SK-N-SH (cell line): ENCODE measurements at regions not wholly inside any gene's neighbourhood (a gene's known extent, or its start where the extent isn't known, plus 50 kb on each side); places are given as distances from the start of the nearest gene placed in this dataset.

Experiments used
- CTCF ChIA-PET: fragments of 300-600, 350-600 bp; formaldehyde crosslinking; extraction: SDS; loops from one replicate; lab custom pipeline; 2021; lab: Yijun Ruan, JAX
- POLR2A ChIA-PET: fragments of 350-600 bp; sonication (Branson Sonifier 250); formaldehyde crosslinking; extraction: SDS; loops from one replicate; lab custom pipeline; 2020; ENCODE audit warnings: antibody characterized with exemption, inconsistent platforms; lab: Yijun Ruan, JAX
- DNase-seq: peaks from one replicate; pipeline ENCODE4 v3.0.0; 2012
- H2AFZ ChIP-seq: fragments of 200-600 bp; sonication (generic); 2 replicates; pipeline ENCODE4 v1.8.1; 2016; ENCODE audit warnings: antibody characterized with exemption, mild to moderate bottlenecking, low read depth
- H3F3A ChIP-seq: fragments of 200-600 bp; sonication (generic); replicated peaks from 2 replicates; pipeline ENCODE3; 2016; ENCODE audit warnings: antibody characterized with exemption, mild to moderate bottlenecking; ENCODE audit not compliant: insufficient read depth
- H3K27ac ChIP-seq, 2 experiments: fragments of 200-500 bp in 1 of 2; fragments of 200-600 bp in 1 of 2; sonication (Bioruptor generic) in 1 of 2; sonication (generic), shearing (Covaris generic) in 1 of 2; 2 replicates each; pipeline versions ENCODE4 v1.5.1 to v1.6.1; 2014 to 2016; ENCODE audit warnings: low read depth in 2 of 2, inconsistent platforms in 1 of 2, low read length in 1 of 2, mild to moderate bottlenecking in 1 of 2, mixed read lengths in 1 of 2
- H3K27me3 ChIP-seq: fragments of 200-600 bp; sonication (generic), shearing (Covaris generic); 2 replicates; pipeline ENCODE4 v1.6.1; 2016; ENCODE audit warnings: mixed run types; ENCODE audit not compliant: insufficient read depth
- H3K36me3 ChIP-seq, 2 experiments: fragments of 200-500 bp in 1 of 2; fragments of 200-600 bp in 1 of 2; sonication (Bioruptor generic) in 1 of 2; sonication (generic) in 1 of 2; replicated peaks in 1 of 2; 2 replicates each; pipeline versions ENCODE3 to v1.5.1; 2014 to 2016; ENCODE audit warnings: low read length in 1 of 2, mild to moderate bottlenecking in 1 of 2; ENCODE audit not compliant: insufficient read depth in 2 of 2, control insufficient read depth in 1 of 2
- H3K4me1 ChIP-seq, 2 experiments: fragments of 200-500 bp in 1 of 2; fragments of 200-600 bp in 1 of 2; sonication (Bioruptor generic) in 1 of 2; sonication (generic), shearing (Covaris generic) in 1 of 2; 2 replicates each; pipeline versions ENCODE4 v1.5.1 to v1.6.1; 2014 to 2016; ENCODE audit warnings: low read depth in 1 of 2, low read length in 1 of 2, mixed run types in 1 of 2; ENCODE audit not compliant: insufficient read depth in 2 of 2, control insufficient read depth in 1 of 2
- H3K4me2 ChIP-seq: fragments of 200-600 bp; sonication (generic), shearing (Covaris generic); 2 replicates; pipeline ENCODE4 v1.6.1; 2017; ENCODE audit warnings: mixed run types
- H3K4me3 ChIP-seq, 2 experiments: fragments of 200-500 bp in 1 of 2; fragments of 200-600 bp in 1 of 2; sonication (Bioruptor generic) in 1 of 2; sonication (generic), shearing (Covaris generic) in 1 of 2; 2 replicates each; pipeline versions ENCODE4 v1.5.1 to v1.8.1; 2014 to 2016; ENCODE audit warnings: low read depth in 2 of 2, inconsistent platforms in 1 of 2, low read length in 1 of 2, mild to moderate bottlenecking in 1 of 2, mixed read lengths in 1 of 2, moderate library complexity in 1 of 2
- H3K79me2 ChIP-seq: fragments of 200-600 bp; sonication (generic); 2 replicates; pipeline ENCODE4 v1.8.1; 2017; ENCODE audit warnings: mild to moderate bottlenecking; ENCODE audit not compliant: insufficient read depth
- H3K9ac ChIP-seq: fragments of 200-600 bp; sonication (generic); 2 replicates; pipeline ENCODE4 v1.6.1; 2017; ENCODE audit warnings: mixed run types
- H3K9me2 ChIP-seq: fragments of 200-600 bp; sonication (generic); 2 replicates; pipeline ENCODE4 v1.6.1; 2017; ENCODE audit warnings: mixed run types
- H3K9me3 ChIP-seq: fragments of 200-600 bp; sonication (generic); 2 replicates; pipeline ENCODE4 v1.6.1; 2017; ENCODE audit warnings: mixed run types, mild to moderate bottlenecking, moderate library complexity
- H4K20me1 ChIP-seq: fragments of 200-600 bp; sonication (generic); 2 replicates; pipeline ENCODE4 v1.6.1; 2017; ENCODE audit warnings: mild to moderate bottlenecking, mixed run types; ENCODE audit not compliant: insufficient read depth
- ELF1 ChIP-seq: IDR thresholded peaks from 2 replicates; pipeline ENCODE4 v1.4.0; 2012
- EP300 ChIP-seq, 2 experiments: IDR thresholded peaks; 2 replicates each; pipeline versions ENCODE4 v1.4.0 to v1.6.1; 2012; ENCODE audit warnings: borderline replicate concordance in 1 of 2, low read depth in 1 of 2, low read length in 1 of 2
- FOSL2 ChIP-seq: IDR thresholded peaks from 2 replicates; pipeline ENCODE4 v1.4.0; 2012; ENCODE audit warnings: low read depth, mild to moderate bottlenecking, moderate library complexity, borderline replicate concordance
- FOXJ3 ChIP-seq: sonication (generic); formaldehyde crosslinking; IDR thresholded peaks from 2 replicates; pipeline ENCODE4 v1.5.1; 2020; ENCODE audit warnings: mild to moderate bottlenecking, missing genetic modification reagents
- GABPA ChIP-seq: IDR thresholded peaks from 2 replicates; pipeline ENCODE4 v1.4.0; 2012; ENCODE audit warnings: low read depth, mild to moderate bottlenecking
- JUND ChIP-seq: IDR thresholded peaks from 2 replicates; pipeline ENCODE4 v1.4.0; 2012
- MEF2A ChIP-seq: IDR thresholded peaks from 2 replicates; pipeline ENCODE4 v1.4.0; 2012; ENCODE audit warnings: low read depth, borderline replicate concordance
- NFIC ChIP-seq: IDR thresholded peaks from 2 replicates; pipeline ENCODE4 v1.4.0; 2012; ENCODE audit warnings: borderline replicate concordance
- RCOR1 ChIP-seq: fragments of 150-350 bp; IDR thresholded peaks from 2 replicates; pipeline ENCODE4 v1.6.1; 2017; ENCODE audit warnings: antibody characterized with exemption, low read length
- RXRA ChIP-seq: IDR thresholded peaks from 2 replicates; pipeline ENCODE4 v1.4.0; 2012; ENCODE audit warnings: low read depth, mild to moderate bottlenecking, borderline replicate concordance
- SIN3A ChIP-seq: IDR thresholded peaks from 2 replicates; pipeline ENCODE4 v1.6.1; 2012; ENCODE audit warnings: low read depth, mild to moderate bottlenecking, low read length, moderate library complexity, borderline replicate concordance
- SMC3 ChIP-seq: IDR thresholded peaks from 2 replicates; pipeline ENCODE4 v1.6.1; 2012; ENCODE audit warnings: low read depth, low read length, improper control_type of control experiment
- TAF1 ChIP-seq: IDR thresholded peaks from 2 replicates; pipeline ENCODE4 v1.6.1; 2012; ENCODE audit warnings: low read depth, mild to moderate bottlenecking, low read length, moderate library complexity, borderline replicate concordance
- TCF12 ChIP-seq: IDR thresholded peaks from 2 replicates; pipeline ENCODE4 v1.4.0; 2012
- WGBS: methylation state at CpG from one replicate; pipeline ENCODE4 v1.1.6; 2017; ENCODE audit warnings: low lambda C conversion rate; 5-methylcytosine and 5-hydroxymethylcytosine counted together
- TF ChIP-seq, protein P1 (sequence below): fragments of 150-350 bp; IDR thresholded peaks from 2 replicates; pipeline ENCODE4 v1.6.1; 2016; ENCODE audit warnings: mild to moderate bottlenecking, low read depth, low read length
- TF ChIP-seq, protein P2 (sequence below): IDR thresholded peaks from 2 replicates; pipeline ENCODE4 v1.4.0; 2012; ENCODE audit warnings: low read depth, borderline replicate concordance
- TF ChIP-seq, protein P3 (sequence below): fragments of 150-350 bp; IDR thresholded peaks from 2 replicates; pipeline ENCODE4 v1.6.1; 2017; ENCODE audit warnings: antibody characterized with exemption, low read length, low read depth, borderline replicate concordance
- TF ChIP-seq, protein P4 (sequence below): IDR thresholded peaks from 2 replicates; pipeline ENCODE4 v1.4.0; 2012; ENCODE audit warnings: low read depth

DNA sequence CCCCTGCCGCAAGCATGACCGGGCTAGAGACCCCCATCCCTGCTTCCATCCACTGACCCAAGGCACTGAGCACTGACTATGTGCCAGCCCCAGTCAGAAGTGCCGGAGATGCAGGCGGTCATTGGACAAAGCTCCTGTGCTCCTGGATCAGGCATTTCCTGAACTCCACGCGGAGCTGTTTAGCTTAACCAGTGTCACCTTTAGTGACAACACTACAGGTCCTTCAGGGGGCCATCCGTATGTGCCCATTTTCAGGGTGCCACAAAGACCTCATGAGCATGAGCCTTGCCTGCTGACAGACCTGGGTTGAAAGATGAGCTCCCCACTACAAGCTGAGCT, 63.0 kb upstream of the FGF3 start:
- H3K9ac ChIP-seq: no peak overlapping the region
- TF ChIP-seq SIN3A: no peak
- TF ChIP-seq EP300 (IDR thresholded peaks at IDR 0.05; ENCODE audit: borderline replicate concordance in 1 of 2, low read depth in 1 of 2, low read length in 1 of 2): no peak
- TF ChIP-seq, protein P1, sequence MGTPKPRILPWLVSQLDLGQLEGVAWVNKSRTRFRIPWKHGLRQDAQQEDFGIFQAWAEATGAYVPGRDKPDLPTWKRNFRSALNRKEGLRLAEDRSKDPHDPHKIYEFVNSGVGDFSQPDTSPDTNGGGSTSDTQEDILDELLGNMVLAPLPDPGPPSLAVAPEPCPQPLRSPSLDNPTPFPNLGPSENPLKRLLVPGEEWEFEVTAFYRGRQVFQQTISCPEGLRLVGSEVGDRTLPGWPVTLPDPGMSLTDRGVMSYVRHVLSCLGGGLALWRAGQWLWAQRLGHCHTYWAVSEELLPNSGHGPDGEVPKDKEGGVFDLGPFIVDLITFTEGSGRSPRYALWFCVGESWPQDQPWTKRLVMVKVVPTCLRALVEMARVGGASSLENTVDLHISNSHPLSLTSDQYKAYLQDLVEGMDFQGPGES: no peak
- no peak for TF ChIP-seq SMC3
- TF ChIP-seq MEF2A: no peak
- TF ChIP-seq ELF1: no peak
- TF ChIP-seq RCOR1: no peak
- TF ChIP-seq, protein P2, sequence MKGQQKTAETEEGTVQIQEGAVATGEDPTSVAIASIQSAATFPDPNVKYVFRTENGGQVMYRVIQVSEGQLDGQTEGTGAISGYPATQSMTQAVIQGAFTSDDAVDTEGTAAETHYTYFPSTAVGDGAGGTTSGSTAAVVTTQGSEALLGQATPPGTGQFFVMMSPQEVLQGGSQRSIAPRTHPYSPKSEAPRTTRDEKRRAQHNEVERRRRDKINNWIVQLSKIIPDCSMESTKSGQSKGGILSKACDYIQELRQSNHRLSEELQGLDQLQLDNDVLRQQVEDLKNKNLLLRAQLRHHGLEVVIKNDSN: no peak
- TF ChIP-seq JUND: no peak
- TF ChIP-seq, protein P3, sequence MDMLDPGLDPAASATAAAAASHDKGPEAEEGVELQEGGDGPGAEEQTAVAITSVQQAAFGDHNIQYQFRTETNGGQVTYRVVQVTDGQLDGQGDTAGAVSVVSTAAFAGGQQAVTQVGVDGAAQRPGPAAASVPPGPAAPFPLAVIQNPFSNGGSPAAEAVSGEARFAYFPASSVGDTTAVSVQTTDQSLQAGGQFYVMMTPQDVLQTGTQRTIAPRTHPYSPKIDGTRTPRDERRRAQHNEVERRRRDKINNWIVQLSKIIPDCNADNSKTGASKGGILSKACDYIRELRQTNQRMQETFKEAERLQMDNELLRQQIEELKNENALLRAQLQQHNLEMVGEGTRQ: no peak
- TF ChIP-seq TAF1: no peak
- TF ChIP-seq, protein P4, sequence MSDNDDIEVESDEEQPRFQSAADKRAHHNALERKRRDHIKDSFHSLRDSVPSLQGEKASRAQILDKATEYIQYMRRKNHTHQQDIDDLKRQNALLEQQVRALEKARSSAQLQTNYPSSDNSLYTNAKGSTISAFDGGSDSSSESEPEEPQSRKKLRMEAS: no peak
- TF ChIP-seq FOXJ3 (CRISPR knock-in tag): no peak
- H3K36me3 ChIP-seq: no peaks in the 10 kb centered on the region
- H3K4me2 ChIP-seq: no peak overlapping the region
- no peaks in the 10 kb centered on the region for H3K27me3 ChIP-seq
- H3K27ac ChIP-seq: no peak overlapping the region
- no peak overlapping the region for H3K4me3 ChIP-seq
- no peaks in the 10 kb centered on the region for H3K79me2 ChIP-seq
- no peaks in the 10 kb centered on the region for H3F3A ChIP-seq
- 82% methylated on average over 7 of the region's 7 CpGs for WGBS
- DNase-seq: no peak
- no peaks in the 10 kb centered on the region for H3K9me3 ChIP-seq
- no peak overlapping the region for H2AFZ ChIP-seq
- CTCF ChIA-PET: interaction anchor here (0.8 to 2.7 kb wide), 11 partner anchors 8 to 197 kb away, joined by 3 to 15 read pairs (median 4); no protein-coding TSS in a partner anchor
- H3K4me1 ChIP-seq: peaks cover 0 to 9% of the 10 kb centered on the region in 2 experiments; a peak in 1 of 4 replicates
- H3K9me2 ChIP-seq: no peaks in the 10 kb centered on the region
- POLR2A ChIA-PET: no interaction called here
- H4K20me1 ChIP-seq: no peaks in the 10 kb centered on the region

DNA sequence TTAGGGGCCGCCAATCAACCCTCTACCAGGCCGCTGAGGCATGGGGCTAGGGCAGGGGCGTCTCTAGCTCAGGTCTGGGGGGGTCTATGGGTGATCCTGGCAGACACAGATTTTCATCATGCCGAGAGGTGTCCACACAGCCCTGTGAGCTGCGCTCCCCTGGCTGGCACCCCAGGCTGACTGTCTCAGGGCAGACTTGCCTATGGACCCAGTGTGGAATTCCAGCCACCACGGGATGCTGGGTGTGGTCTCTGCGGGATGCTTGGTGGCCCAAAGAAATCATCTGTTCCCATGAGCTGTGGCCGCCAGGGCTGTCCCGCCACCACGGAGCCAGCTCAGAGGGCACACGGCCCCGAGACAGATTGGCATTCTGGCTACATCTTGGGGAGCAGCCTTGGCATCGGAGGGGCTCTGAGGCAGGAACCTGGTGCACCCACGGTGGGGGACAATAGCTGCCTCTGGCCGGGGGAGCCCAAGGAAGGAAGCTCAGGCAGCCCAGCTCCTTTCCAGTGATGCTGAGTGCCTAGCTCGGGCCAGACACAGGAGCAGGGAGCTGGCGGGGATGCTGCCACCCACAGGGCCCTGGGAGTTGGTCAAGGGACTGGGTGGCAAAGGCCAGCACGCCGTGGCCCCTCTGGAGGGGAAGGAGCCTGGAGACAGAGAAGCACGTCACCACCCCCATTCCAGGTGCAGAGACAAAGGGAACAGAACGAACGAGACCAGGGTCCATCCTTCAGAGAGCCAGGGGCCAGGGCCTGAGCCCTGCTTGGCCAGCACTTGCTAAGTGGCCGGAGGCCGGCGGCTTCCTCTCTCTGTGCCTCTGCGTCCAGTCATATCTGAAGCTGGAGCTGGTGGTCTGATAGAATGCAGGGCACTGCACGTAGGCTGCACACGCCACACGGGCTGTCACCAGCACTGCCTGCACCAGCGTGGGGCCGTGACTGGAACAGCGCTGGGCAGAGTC, 64.4 kb upstream of the FGF3 start:
- Histone ChIP-seq H3K79me2 (no peaks in the 10 kb centered on the region), H2AFZ (no peak overlapping the region), H3K9me3 (no peaks in the 10 kb centered on the region), H3K9ac (no peak overlapping the region), H3K27me3 (no peaks in the 10 kb centered on the region), H4K20me1 (no peaks in the 10 kb centered on the region), H3K4me2 (no peak overlapping the region), H3F3A (no peaks in the 10 kb centered on the region)
- CTCF ChIA-PET: interaction anchor here (0.6 to 2.7 kb wide), 12 partner anchors 10 to 785 kb away, joined by 3 to 15 read pairs (median 3); no protein-coding TSS in a partner anchor
- no peak for DNase-seq
- TF ChIP-seq FOSL2 (no peak), TCF12 (no peak), GABPA (no peak), NFIC (no peak), FOXJ3 (CRISPR knock-in tag) (no peak), RXRA (no peak), ELF1 (no peak), JUND (no peak), TAF1 (no peak)
- TF ChIP-seq, protein P3: no peak
- TF ChIP-seq, all 33 proteins: peak for 0
- Histone ChIP-seq H3K9me2 (no peaks in the 10 kb centered on the region), H3K4me1 (peaks cover 0 to 9% of the 10 kb centered on the region in 2 experiments; a peak in 1 of 4 replicates), H3K36me3 (no peaks in the 10 kb centered on the region), H3K27ac (no peak overlapping the region), H3K4me3 (no peak overlapping the region)
- WGBS: 37% methylated on average over 14 of the region's 32 CpGs
- POLR2A ChIA-PET: no interaction called here
